BE2C (cell line): ENCODE measurements at regions not wholly inside any gene's neighbourhood (a gene's known extent, or its start where the extent isn't known, plus 50 kb on each side); places are given as distances from the start of the nearest gene placed in this dataset.

ENCODE experiments used
- DNase-seq: peaks from one replicate; pipeline ENCODE4 v3.0.0-alpha.2; 2020
- H3K27me3 ChIP-seq: fragments of 250-450 bp; sonication (Bioruptor Pico); 2 replicates; pipeline ENCODE4 v1.5.1; 2020; ENCODE audit warnings: mild to moderate bottlenecking
- H3K36me3 ChIP-seq: fragments of 250-450 bp; sonication (Bioruptor Pico); 2 replicates; pipeline ENCODE4 v1.5.1; 2020; ENCODE audit warnings: mild to moderate bottlenecking
- H3K4me1 ChIP-seq: fragments of 250-450 bp; sonication (Bioruptor Pico); 2 replicates; pipeline ENCODE4 v1.5.1; 2020
- H3K4me3 ChIP-seq: 2 replicates; pipeline ENCODE4 v1.5.1; 2011; ENCODE audit warnings: low read depth, low read length
- H3K9me3 ChIP-seq: fragments of 250-450 bp; sonication (Bioruptor Pico); 2 replicates; pipeline ENCODE4 v1.5.1; 2020
- CTCF ChIP-seq: IDR thresholded peaks from 2 replicates; pipeline ENCODE4 v1.5.1; 2012; ENCODE audit warnings: mild to moderate bottlenecking, low read depth, low read length

DNA sequence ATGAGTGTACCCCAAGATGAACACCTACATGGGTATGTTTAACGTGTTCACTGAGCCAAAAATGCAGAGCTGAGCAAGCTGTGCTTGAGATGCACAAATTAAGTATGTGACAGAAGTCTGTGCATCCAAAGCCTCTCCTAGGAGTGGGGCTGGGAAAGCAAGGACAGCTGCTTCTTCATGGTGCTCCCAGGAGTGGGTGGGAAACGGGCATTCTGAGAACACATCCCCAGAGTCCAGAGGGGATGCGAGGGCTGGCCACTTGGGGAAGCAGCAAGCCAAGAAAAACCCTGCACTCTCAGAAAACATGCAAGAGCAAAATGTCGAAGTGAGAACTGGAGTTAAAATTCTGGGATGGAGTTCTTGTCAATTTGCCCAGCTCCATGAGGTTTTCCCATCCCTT is 414.3 kb downstream of the BCAT1 start:
- Histone ChIP-seq H3K4me1 (no peaks in the 10 kb centered on the region), H3K9me3 (no peaks in the 10 kb centered on the region), H3K27me3 (no peaks in the 10 kb centered on the region), H3K4me3 (no peak overlapping the region), H3K36me3 (no peaks in the 10 kb centered on the region)
- no peak for DNase-seq
- TF ChIP-seq CTCF: no peak

- Histone ChIP-seq H3K9me3 (no peaks in the 10 kb centered on the region), H3K36me3 (no peaks in the 10 kb centered on the region), H3K4me1 (no peaks in the 10 kb centered on the region), H3K4me3 (no peak overlapping the region), H3K27me3 (no peaks in the 10 kb centered on the region)
- no peak for DNase-seq
- no peak for TF ChIP-seq CTCF
Measured at GRCh38 chr12:24533716-24534352, 415.1 kb downstream of the BCAT1 start.

DNA sequence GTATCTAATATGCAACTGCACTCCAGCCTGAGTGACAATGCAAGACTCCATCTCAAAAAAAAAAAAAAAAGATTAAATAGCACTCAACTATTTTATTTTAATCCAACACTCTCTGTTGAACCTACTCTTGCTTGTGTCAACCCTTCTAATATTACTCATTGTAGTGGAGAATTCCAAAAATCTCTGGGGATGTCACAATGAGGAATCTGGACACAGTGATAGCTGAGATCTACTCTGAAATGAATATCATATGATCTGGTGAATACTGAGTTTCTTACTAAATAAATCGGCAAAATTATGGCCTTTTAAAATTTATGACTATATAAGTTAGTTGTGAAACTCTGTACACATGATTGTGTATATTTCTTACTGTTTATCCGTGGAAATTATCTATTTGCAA is 418.2 kb downstream of the BCAT1 start:
- H3K4me1 ChIP-seq: no peaks in the 10 kb centered on the region
- no peak for DNase-seq
- H3K27me3 ChIP-seq: no peaks in the 10 kb centered on the region
- TF ChIP-seq CTCF: no peak
- no peak overlapping the region for H3K4me3 ChIP-seq
- no peaks in the 10 kb centered on the region for H3K9me3 ChIP-seq
- H3K36me3 ChIP-seq: no peaks in the 10 kb centered on the region

- no peak overlapping the region for H3K4me3 ChIP-seq
- no peaks in the 10 kb centered on the region for H3K27me3 ChIP-seq
- TF ChIP-seq CTCF: no peak
- H3K36me3 ChIP-seq: no peaks in the 10 kb centered on the region
- no peak for DNase-seq
- H3K4me1 ChIP-seq: no peaks in the 10 kb centered on the region
- H3K9me3 ChIP-seq: no peaks in the 10 kb centered on the region
Measured at GRCh38 chr12:24527102-24527501, 421.8 kb downstream of the BCAT1 start.

- Histone ChIP-seq H3K27me3 (no peaks in the 10 kb centered on the region), H3K36me3 (no peaks in the 10 kb centered on the region), H3K9me3 (no peaks in the 10 kb centered on the region), H3K4me1 (no peaks in the 10 kb centered on the region), H3K4me3 (no peak overlapping the region)
- no peak for TF ChIP-seq CTCF
- DNase-seq: no peak
Measured at GRCh38 chr12:24522736-24523135, 426.2 kb downstream of the BCAT1 start.

GRCh38 chr12:24519759-24520158 is 429.1 kb downstream of the BCAT1 start:
- no peak overlapping the region for H3K4me3 ChIP-seq
- no peaks in the 10 kb centered on the region for H3K27me3 ChIP-seq
- TF ChIP-seq CTCF: no peak
- no peaks in the 10 kb centered on the region for H3K36me3 ChIP-seq
- H3K4me1 ChIP-seq: no peaks in the 10 kb centered on the region
- no peak for DNase-seq
- H3K9me3 ChIP-seq: no peaks in the 10 kb centered on the region
